Non-pigmented ciliary epithelial cell (primary cell): ENCODE measurements at regions not wholly inside any gene's neighbourhood (a gene's known extent, or its start where the extent isn't known, plus 50 kb on each side); places are given as distances from the start of the nearest gene placed in this dataset.

Source experiments
- DNase-seq: peaks from one replicate; pipeline ENCODE4 v3.0.0-alpha.2; 2010; ENCODE audit warnings: low read depth

GRCh38 chr9:86730163-86730928 is 217.0 kb downstream of the GAS1 start:
- no peak for DNase-seq

GRCh38 chr9:86724529-86724928 is 222.8 kb downstream of the GAS1 start:
- DNase-seq, result no peak

GRCh38 chr9:86723346-86723745 is 224.0 kb downstream of the GAS1 start:
- DNase-seq, result no peak

GRCh38 chr9:86722706-86723075 is 224.6 kb downstream of the GAS1 start:
- no peak for DNase-seq

DNA sequence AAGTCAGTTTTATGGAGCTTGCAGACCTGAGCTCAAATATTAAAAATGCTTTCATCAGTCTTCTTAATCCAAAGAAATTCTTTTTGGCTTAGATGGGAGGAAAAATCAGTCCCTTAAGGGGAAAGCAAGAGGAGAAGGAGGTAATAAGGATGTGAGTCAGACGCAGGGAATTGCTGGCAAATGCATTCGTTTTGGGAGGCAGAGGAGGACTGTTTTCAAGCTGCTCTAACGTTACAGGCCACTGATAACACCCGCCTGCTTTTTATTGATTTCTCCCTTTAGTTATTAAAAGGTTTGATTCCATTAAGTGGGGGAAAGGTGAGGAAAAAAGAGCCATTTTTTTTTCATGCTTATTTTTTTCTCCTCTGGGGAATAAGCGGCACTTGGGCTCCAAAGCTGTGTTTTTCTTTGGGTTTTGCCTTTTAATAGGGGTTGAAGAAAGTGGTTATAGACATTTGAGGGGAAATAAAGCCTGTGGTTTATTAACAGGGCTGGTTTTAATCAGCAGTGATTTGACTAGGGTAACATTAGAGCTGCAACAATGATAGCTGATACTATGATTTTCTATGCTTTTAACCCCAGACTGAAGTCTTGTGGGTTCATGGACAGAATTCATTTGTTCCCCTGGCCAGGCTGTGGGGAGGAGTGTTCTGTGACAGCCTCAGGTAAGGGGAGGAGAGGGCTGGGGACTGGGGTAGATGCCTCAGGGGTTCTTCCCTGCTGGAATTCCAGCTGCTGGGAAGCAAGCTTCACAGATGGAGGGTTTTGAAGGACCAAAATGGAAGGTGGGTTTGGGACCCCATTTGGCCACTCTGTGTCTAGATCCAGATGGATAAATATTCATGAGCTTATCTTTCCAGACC is 225.2 kb downstream of the GAS1 start:
- no peak for DNase-seq

DNA sequence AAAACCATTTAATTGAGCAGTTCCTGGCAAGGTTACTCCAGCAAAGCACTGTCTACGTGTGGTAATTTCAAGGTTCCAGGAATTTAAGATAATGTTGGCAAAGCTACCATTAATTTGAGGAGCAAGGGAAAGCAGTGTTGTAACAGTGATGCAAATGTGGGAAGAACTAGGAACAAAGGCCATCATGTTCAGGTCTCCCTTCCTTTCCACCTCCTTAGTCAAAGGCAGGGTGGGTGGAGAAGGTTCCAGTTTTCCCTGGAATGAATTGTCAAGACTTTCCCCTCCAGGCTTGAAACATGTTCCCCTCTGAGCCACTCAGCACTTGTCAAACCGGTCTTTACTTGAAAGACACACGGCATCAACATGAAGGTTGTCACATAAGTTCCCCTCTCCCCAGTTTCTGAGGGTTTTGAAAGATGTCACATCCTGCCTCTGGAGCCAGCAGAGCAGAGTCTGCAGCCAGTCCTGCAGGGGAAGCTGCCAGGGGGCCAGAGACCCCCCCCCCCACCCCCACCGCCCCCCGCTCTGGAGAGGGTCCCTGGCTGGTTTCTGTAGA is 226.0 kb downstream of the GAS1 start:
- DNase-seq, result no peak

DNA sequence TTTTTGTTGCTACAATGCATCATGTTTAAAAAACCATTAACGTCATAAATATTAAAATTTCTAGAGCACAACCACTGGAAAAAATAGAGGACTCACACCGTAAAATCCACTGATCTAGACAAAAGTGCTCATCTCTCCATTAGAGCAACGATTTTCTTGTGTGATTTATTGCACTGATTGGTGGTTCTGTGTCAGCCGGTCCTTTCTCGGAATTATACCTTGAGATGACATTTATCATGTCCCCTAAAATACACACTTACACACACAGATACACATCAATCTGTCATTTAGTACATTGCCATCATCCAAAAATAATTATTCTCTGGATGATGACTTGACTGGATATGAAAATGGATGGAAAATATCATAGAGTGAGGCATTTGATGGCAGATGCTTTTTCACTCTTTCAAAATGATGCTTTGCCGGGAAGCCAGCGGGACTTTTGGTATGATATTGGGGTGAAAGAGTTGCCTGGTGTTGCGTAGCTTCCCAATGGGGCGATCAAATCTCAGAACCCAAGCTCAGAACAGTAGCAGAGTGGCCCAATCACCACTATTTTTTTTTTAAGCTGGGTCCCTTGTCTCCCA is 226.6 kb downstream of the GAS1 start:
- no peak for DNase-seq

DNA sequence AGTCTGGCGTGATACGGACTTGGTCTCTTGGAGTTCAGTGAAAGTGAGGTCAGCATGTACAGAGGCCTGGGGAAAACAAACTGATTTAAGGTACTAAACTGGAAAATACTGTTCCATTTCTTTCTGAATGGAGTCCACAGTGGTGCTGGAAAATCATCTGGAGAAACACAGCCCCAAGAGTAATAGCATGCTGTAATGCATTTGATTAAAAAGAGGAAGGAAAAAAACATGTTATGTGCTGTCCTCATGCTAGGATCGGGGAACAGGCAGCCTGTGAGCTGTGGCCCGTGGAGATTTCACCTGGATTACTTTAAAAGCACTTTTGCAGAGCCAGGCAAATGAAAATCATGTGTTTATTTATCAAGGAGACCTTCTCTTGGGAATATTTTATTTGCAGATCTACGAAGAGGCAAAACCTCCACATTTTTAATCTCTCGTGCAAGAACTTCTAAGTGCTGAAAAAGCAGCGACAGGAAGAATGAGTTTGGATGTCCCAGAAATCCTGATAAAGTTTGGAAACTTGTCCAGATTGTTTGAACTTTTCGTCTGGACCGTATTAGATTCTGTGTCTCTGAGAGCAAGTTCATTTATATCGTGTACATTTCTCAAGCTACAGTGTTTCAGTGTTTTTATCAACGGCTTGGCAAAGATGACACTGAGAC is 228.8 kb downstream of the GAS1 start:
- DNase-seq, result no peak

DNA sequence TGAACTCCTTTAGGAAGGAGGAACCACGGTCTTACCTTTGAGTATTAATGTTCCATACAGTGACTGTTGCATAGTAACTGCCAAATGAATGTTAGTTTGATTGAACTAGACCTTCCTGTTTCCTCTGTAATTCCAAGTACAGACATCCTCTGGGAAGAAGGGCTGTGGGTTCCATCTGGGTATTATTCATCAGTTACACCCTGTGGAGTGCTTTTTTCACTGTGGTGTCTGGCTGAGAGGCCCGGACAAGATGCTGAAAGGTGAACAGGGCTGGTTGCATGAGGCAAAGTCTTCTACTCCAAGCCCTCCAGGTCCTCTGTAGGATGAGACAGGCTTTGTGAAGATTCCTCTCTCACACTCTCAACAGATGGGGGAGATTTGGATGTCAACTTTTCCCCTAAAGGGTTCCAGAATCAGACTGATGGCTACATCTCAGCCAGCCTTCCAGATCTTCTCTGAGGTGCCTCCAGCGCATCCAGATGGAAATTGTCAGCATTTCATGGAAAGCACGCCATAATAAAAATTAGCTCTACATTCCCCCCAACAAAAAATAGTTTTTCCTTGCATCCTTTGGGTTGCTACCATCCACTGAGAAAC is 230.9 kb downstream of the GAS1 start:
- DNase-seq, result no peak

DNA sequence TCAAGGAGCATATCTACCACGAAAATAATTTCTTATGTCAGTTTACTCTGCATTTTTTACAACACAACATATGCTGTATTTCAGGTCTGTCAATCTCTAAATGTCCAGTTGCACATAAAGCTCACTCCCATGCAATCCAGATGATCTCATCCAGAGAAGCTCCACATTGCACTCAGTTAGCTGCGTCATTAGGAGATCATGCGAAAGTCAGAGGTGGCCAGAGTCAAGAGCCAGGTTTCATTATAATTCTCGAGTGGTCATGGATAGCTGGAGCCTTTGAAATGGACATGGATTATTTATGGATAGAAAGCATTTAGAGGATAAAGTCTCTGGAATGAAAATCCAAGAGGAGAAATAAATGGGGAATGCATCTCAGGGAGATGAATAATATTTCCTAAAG is 232.3 kb downstream of the GAS1 start:
- peak; percentile 49 for DNase-seq

GRCh38 chr9:86713970-86714369 is 233.3 kb downstream of the GAS1 start:
- no peak for DNase-seq

DNA sequence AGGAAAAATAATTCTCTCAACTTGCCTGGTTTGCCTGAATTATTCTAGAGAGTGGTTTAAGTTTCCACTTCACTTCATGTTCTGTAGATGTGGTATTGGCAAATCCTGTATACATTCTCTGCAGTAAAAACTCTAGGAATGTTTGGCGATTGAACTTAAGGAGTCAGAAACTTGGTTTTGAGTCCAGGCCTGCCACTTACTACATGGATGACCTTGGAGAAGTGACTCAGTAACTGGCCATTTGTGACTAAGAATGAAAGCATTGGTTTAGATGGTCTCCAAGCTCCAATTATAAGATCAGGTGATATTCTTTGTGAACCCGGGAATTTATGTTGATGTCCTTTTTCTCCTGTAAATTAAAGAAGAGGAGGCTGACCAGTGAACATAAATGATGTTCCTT is 233.8 kb downstream of the GAS1 start:
- DNase-seq, result peak; percentile 54

- DNase-seq, result no peak
These were observed 238.1 kb downstream of the GAS1 start for GRCh38 chr9:86708918-86709835.

DNA sequence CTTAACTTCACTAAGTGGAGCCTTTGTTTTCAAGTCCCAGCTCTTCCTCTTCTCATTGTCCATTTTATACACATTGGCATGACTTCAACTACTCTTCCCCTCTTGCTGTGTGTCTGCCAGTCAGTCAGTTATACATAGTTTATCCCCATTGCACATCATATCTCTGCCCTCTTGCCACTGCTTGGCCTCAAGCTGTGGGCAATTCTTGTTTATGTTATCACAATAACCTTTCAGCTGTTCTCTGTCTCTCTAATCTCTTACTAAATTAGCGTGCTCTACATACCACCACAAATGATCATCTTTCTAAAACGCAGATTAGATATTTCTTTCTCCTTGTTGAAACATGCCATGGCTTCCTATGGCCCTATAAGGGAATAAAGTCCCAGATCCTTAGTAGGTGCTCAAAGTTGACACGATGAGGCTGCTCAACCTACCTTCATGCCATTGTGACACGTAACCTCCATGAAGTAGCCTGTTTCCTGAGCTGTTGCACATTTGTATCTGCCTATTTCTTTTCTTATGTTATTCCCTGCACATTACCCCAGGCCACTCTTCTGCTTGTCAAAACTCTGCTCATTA is 239.3 kb downstream of the GAS1 start:
- DNase-seq, result no peak

DNA sequence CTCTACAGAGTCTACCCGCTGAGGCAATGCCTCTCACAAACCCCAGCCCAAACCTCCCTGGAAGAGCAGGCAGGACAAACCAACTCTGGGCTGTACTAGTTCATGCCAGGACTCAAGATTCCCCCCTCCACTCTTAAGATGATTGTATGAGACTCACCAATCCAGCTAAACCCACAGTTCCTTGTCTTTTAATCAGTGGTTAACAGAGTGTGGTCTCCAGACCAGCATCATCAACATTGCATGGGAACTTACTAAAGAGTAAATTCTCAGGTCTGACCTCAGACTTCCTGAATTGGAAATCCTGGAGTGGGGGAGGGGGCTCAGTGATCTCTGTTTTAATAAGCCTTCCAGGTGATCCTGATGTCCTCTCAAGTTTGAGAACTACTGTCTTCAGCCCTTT is 240.9 kb downstream of the GAS1 start:
- no peak for DNase-seq

- DNase-seq, result peak; percentile 28
These were observed 241.8 kb downstream of the GAS1 start for GRCh38 chr9:86705490-86705889.

DNA sequence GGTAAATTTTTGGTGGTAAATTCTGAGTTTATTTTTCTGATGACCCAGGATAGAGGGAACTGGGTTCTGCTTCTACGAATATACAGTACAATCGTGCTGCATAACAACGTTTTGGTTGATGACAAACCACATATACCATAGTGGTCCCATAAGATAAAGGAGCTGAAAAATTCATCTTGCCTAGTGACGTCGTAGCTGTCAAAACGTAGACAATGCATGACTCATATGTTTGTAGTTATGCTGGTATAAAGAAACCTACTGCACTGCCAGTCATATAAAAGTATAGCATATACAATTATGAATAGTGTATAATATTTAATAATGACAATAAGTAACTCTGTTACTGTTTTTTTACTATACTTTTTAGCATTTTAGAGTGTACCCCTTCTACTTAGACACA is 244.0 kb downstream of the GAS1 start:
- no peak for DNase-seq

DNA sequence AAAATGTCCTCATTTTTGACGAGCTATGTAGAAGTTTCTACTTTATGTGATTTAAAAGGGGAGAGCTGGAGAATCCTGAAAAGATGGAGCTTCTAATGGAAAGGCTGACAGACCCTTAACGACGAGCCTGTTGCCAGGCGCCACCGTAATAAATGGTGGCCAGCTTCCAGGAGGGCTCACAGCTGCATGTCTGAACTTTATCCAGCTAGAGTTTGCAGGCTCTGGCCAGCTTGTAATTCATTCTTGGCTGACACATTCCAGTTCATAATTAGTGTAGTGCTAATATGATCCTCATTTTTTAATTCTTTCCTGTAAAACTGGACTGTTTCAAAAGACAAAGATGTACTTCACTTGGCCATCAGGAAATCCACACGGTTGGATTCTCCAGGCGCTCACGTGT is 246.7 kb downstream of the GAS1 start:
- DNase-seq, result no peak

DNA sequence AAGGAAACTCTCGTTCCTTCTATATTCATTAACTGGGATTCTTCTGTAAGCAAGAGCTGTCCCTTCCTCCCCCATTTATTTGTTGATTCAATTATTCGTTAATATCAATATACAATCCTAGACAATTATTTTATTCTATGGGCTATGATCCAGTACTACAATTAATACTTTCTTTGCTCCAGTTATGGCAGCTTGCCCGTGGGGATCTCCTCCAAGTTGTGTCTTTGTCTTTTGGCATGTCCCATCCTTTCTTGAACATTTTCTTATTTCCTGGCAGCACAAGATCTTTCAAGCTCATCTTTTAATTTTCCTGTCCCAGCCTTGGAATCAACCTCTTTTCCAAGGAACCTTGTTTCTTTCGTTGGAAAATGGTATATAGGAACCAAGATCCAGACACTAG is 249.3 kb downstream of the GAS1 start:
- DNase-seq, result no peak

DNA sequence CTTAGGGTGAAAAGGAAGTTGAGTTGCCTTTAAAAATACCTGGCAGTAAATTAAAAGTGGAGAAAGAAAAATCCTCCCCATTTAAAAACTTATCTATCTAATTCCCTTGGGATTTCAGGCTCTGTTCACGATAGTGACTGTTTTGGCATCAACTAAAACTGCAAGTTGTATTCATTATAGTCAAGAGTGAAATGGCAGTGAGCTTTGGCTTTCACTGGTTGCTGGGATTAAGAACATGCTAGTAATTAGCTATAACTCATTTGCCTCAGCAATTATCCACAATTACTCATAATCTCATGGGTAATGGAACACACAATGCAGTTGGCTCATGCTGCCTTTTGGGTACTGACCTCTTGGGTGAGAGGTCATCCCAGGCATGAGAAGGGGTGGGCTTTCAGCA is 250.1 kb downstream of the GAS1 start:
- DNase-seq, result no peak
